Upper lobe of right lung (tissue), 1 donor: ENCODE measurements at regions not wholly inside any gene's neighbourhood (a gene's known extent, or its start where the extent isn't known, plus 50 kb on each side); places are given as distances from the start of the nearest gene placed in this dataset.

Experiments used
- ATAC-seq: fragments of 200-7000 bp; cut with Tn5 transposase; one replicate; pipeline ENCODE4 v1.9.1; 2020; ENCODE audit warnings: mild to moderate bottlenecking, moderate library complexity
- DNase-seq: peaks from one replicate; pipeline ENCODE4 v3.0.0-alpha.2; 2020
- H3K27ac ChIP-seq: fragments of 200-600 bp; one replicate; pipeline ENCODE4 v1.8.0; 2022
- H3K27me3 ChIP-seq: fragments of 200-600 bp; one replicate; pipeline ENCODE4 v1.8.0; 2022; ENCODE audit warnings: mild to moderate bottlenecking
- H3K36me3 ChIP-seq: fragments of 200-600 bp; one replicate; pipeline ENCODE4 v1.8.0; 2022
- H3K4me1 ChIP-seq: fragments of 200-600 bp; one replicate; pipeline ENCODE4 v1.8.0; 2022
- H3K4me3 ChIP-seq: fragments of 200-600 bp; one replicate; pipeline ENCODE4 v1.8.0; 2022; ENCODE audit warnings: mild to moderate bottlenecking
- H3K9me3 ChIP-seq: fragments of 200-600 bp; one replicate; pipeline ENCODE4 v1.8.0; 2022
- intact Hi-C: fragments of 100-400 bp; cut with DNase I; formaldehyde crosslinking; loops from one replicate; pipeline ENCODE4 v1.11.0; 2022
- TF ChIP-seq, protein P1 (sequence below): fragments of 200-600 bp; IDR thresholded peaks from one replicate; pipeline ENCODE4 v1.8.0; 2022; ENCODE audit warnings: antibody characterized with exemption
- donor health status: DM: no; HTN: yes; CAD: no; lungs with severe emphysema.

GRCh38 chr13:64327505-64328194 lies 2902.5 kb downstream of the PCDH9 start:
- H3K27me3 ChIP-seq = no peaks in the 10 kb centered on the region
- ATAC-seq (no peak), DNase-seq (no peak)
- no peaks in the 10 kb centered on the region for H3K4me1 ChIP-seq
- no peaks in the 10 kb centered on the region for H3K9me3 ChIP-seq
- no peak overlapping the region for H3K4me3 ChIP-seq
- intact Hi-C loops = no loop called here
- no peak overlapping the region for H3K27ac ChIP-seq
- H3K36me3 ChIP-seq = no peaks in the 10 kb centered on the region
- TF ChIP-seq, protein P1, sequence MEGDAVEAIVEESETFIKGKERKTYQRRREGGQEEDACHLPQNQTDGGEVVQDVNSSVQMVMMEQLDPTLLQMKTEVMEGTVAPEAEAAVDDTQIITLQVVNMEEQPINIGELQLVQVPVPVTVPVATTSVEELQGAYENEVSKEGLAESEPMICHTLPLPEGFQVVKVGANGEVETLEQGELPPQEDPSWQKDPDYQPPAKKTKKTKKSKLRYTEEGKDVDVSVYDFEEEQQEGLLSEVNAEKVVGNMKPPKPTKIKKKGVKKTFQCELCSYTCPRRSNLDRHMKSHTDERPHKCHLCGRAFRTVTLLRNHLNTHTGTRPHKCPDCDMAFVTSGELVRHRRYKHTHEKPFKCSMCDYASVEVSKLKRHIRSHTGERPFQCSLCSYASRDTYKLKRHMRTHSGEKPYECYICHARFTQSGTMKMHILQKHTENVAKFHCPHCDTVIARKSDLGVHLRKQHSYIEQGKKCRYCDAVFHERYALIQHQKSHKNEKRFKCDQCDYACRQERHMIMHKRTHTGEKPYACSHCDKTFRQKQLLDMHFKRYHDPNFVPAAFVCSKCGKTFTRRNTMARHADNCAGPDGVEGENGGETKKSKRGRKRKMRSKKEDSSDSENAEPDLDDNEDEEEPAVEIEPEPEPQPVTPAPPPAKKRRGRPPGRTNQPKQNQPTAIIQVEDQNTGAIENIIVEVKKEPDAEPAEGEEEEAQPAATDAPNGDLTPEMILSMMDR = no peak

DNA sequence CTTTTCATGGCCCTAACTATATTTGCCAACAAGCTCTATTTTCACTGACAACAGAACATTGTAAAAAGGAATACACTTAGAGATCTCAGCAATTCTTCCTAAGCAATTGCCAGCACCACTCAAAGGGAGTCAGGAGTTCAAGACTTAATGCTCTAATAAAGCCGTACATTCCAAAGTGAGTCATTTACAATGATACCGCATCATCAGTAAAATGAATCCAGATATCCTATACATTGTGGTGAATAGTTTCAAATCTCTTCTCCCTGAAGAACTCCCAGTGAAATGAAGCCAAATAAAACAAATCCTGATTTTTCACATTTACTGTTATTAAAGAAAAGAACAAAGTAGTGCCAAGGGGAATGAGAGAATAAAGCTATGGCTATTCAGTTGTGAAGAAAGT lies 2898.7 kb upstream of the PCDH20 start:
- TF ChIP-seq, protein P1 = no peak
- DNase-seq (no peak), ATAC-seq (no peak)
- H3K27me3 ChIP-seq = no peaks in the 10 kb centered on the region
- H3K9me3 ChIP-seq = peaks cover 3% of the 10 kb centered on the region
- H3K4me1 ChIP-seq = no peaks in the 10 kb centered on the region
- H3K27ac ChIP-seq = no peak overlapping the region
- no peaks in the 10 kb centered on the region for H3K36me3 ChIP-seq
- H3K4me3 ChIP-seq = no peak overlapping the region
- intact Hi-C loops = no loop called here

DNA sequence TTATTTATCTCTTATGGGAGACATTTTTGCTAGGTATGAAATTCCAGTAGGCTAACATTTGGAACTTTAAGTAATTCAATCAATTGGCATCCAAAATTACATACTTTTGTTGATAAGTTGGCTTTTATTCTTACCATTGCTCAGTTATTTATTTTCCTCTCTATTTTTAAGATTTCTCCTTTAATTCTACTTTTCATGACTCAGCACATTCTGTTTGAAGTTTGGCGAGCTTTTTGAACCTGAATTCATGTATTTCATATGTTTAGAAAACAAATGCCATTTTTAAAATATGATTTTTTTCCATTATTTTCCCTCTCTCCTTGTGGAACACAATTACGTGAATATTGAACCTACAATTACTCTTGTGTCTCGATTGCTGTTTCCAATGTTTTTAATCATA lies 2896.3 kb upstream of the PCDH20 start:
- H3K9me3 ChIP-seq = peaks cover 3% of the 10 kb centered on the region
- no peak overlapping the region for H3K27ac ChIP-seq
- DNase-seq (no peak), ATAC-seq (no peak)
- no peaks in the 10 kb centered on the region for H3K27me3 ChIP-seq
- H3K4me1 ChIP-seq = no peaks in the 10 kb centered on the region
- TF ChIP-seq, protein P1 = no peak
- intact Hi-C loops = no loop called here
- no peaks in the 10 kb centered on the region for H3K36me3 ChIP-seq
- H3K4me3 ChIP-seq = no peak overlapping the region

- TF ChIP-seq, protein P1 = no peak
- H3K36me3 ChIP-seq = no peaks in the 10 kb centered on the region
- H3K9me3 ChIP-seq = peaks cover 3% of the 10 kb centered on the region
- ATAC-seq (no peak), DNase-seq (no peak)
- no peak overlapping the region for H3K27ac ChIP-seq
- intact Hi-C loops = no loop called here
- no peaks in the 10 kb centered on the region for H3K4me1 ChIP-seq
- H3K27me3 ChIP-seq = no peaks in the 10 kb centered on the region
- no peak overlapping the region for H3K4me3 ChIP-seq
Measured at GRCh38 chr13:64311112-64311511, 2895.5 kb upstream of the PCDH20 start.

- TF ChIP-seq, protein P1 = no peak
- ATAC-seq = no peak
- DNase-seq = no peak
- no peaks in the 10 kb centered on the region for H3K4me1 ChIP-seq
- no peak overlapping the region for H3K4me3 ChIP-seq
- intact Hi-C loops = no loop called here
- no peak overlapping the region for H3K27ac ChIP-seq
- no peaks in the 10 kb centered on the region for H3K27me3 ChIP-seq
- peaks cover 3% of the 10 kb centered on the region for H3K9me3 ChIP-seq
- no peaks in the 10 kb centered on the region for H3K36me3 ChIP-seq
Measured at GRCh38 chr13:64305246-64305645, 2889.6 kb upstream of the PCDH20 start.

DNA sequence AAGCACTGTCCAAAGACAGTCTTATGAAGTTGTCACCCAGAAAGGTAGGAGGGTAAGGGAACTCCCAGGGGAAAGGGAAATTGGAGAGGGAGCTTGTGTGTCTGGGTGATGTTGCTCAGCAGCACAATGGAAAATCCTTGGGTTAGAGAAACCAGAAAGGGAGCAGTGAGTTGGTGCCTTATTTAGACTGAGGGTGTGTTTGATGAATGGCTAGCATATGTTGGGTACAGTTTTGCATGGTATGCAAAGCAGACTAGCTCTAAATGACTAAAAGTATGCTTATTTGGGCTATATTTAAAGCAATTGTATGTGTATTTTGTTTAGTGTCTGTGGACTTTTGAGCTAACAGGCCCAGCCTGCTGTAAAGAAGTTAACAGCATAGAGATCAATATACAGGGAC lies 2884.6 kb upstream of the PCDH20 start:
- TF ChIP-seq, protein P1 = no peak
- Histone ChIP-seq H3K27me3 (no peaks in the 10 kb centered on the region), H3K27ac (no peak overlapping the region), H3K4me3 (no peak overlapping the region), H3K36me3 (no peaks in the 10 kb centered on the region), H3K4me1 (no peaks in the 10 kb centered on the region), H3K9me3 (no peaks in the 10 kb centered on the region)
- DNase-seq (no peak), ATAC-seq (no peak)
- intact Hi-C loops = no loop called here
